H9 (cell line): ENCODE measurements at regions not wholly inside any gene's neighbourhood (a gene's known extent, or its start where the extent isn't known, plus 50 kb on each side); places are given as distances from the start of the nearest gene placed in this dataset.

Experiments
- DNase-seq: peaks from one replicate; pipeline ENCODE4 v3.0.0-alpha.2; 2017
- H2AFZ ChIP-seq: one replicate; pipeline ENCODE4 v1.6.1; 2013; ENCODE audit warnings: mild to moderate bottlenecking, low read length, control low read depth, moderate library complexity
- H2AK5ac ChIP-seq: 2 replicates; pipeline ENCODE4 v1.6.1; 2013; ENCODE audit warnings: low read length, control low read depth, mixed read lengths; ENCODE audit not compliant: insufficient read length
- H2BK120ac ChIP-seq: one replicate; pipeline ENCODE4 v1.6.1; 2013; ENCODE audit warnings: low read depth, mild to moderate bottlenecking, low read length, control low read depth, inconsistent platforms; ENCODE audit not compliant: poor library complexity, severe bottlenecking
- H2BK12ac ChIP-seq: 2 replicates; pipeline ENCODE4 v1.6.1; 2013; ENCODE audit warnings: low read length, control low read depth, mixed read lengths, low read depth; ENCODE audit not compliant: insufficient read length
- H2BK15ac ChIP-seq: 2 replicates; pipeline ENCODE4 v1.6.1; 2013; ENCODE audit warnings: low read depth, low read length, control low read depth
- H2BK20ac ChIP-seq: one replicate; pipeline ENCODE4 v1.6.1; 2013; ENCODE audit warnings: low read depth, mild to moderate bottlenecking, low read length, control low read depth, inconsistent platforms; ENCODE audit not compliant: poor library complexity, severe bottlenecking
- H2BK5ac ChIP-seq: 2 replicates; pipeline ENCODE4 v1.6.1; 2013; ENCODE audit warnings: low read length, control low read depth, mixed read lengths; ENCODE audit not compliant: insufficient read length
- H3K14ac ChIP-seq: 2 replicates; pipeline ENCODE4 v1.6.1; 2013; ENCODE audit warnings: low read length, control low read depth; ENCODE audit not compliant: insufficient read depth
- H3K18ac ChIP-seq: 2 replicates; pipeline ENCODE4 v1.6.1; 2013; ENCODE audit warnings: low read depth, mild to moderate bottlenecking, mixed read lengths, low read length, control low read depth; ENCODE audit not compliant: insufficient read length
- H3K23ac ChIP-seq: 2 replicates; pipeline ENCODE4 v1.6.1; 2013; ENCODE audit warnings: low read length, control low read depth, mixed read lengths, low read depth; ENCODE audit not compliant: insufficient read length
- H3K23me2 ChIP-seq: 2 replicates; pipeline ENCODE4 v1.6.1; 2013; ENCODE audit warnings: low read depth, mild to moderate bottlenecking, mixed read lengths, low read length, control low read depth; ENCODE audit not compliant: insufficient read length, poor library complexity, severe bottlenecking
- H3K27ac ChIP-seq: 2 replicates; pipeline ENCODE4 v1.5.1; 2013; ENCODE audit warnings: low read length, control low read depth, mixed read lengths, low read depth; ENCODE audit not compliant: insufficient read length
- H3K27me3 ChIP-seq: 2 replicates; pipeline ENCODE4 v1.6.1; 2013; ENCODE audit warnings: low read length, control low read depth, inconsistent platforms; ENCODE audit not compliant: insufficient read depth
- H3K4ac ChIP-seq: 2 replicates; pipeline ENCODE4 v1.6.1; 2013; ENCODE audit warnings: low read depth, mild to moderate bottlenecking, control low read depth, inconsistent platforms, low read length, moderate library complexity
- H3K4me1 ChIP-seq: 2 replicates; pipeline ENCODE4 v1.6.1; 2013; ENCODE audit warnings: low read length, control low read depth, inconsistent platforms; ENCODE audit not compliant: insufficient read depth
- H3K4me2 ChIP-seq: 2 replicates; pipeline ENCODE4 v1.6.1; 2013; ENCODE audit warnings: low read length, control low read depth, mixed read lengths; ENCODE audit not compliant: insufficient read length, insufficient read depth
- H3K56ac ChIP-seq: 2 replicates; pipeline ENCODE4 v1.6.1; 2013; ENCODE audit warnings: low read depth, mild to moderate bottlenecking, mixed read lengths, low read length, control low read depth; ENCODE audit not compliant: insufficient read length
- H3K79me1 ChIP-seq: 2 replicates; pipeline ENCODE4 v1.6.1; 2013; ENCODE audit warnings: low read depth, mild to moderate bottlenecking, moderate library complexity, low read length, control low read depth, inconsistent platforms; ENCODE audit not compliant: insufficient read depth, poor library complexity, severe bottlenecking
- H3K79me2 ChIP-seq: 2 replicates; pipeline ENCODE4 v1.6.1; 2013; ENCODE audit warnings: low read length, control low read depth, inconsistent platforms; ENCODE audit not compliant: insufficient read depth
- H3K9ac ChIP-seq: 2 replicates; pipeline ENCODE4 v1.6.1; 2013; ENCODE audit warnings: low read length, control low read depth, mixed read lengths; ENCODE audit not compliant: insufficient read length; ENCODE audit errors: extremely low read depth
- H3K9me3 ChIP-seq: one replicate; pipeline ENCODE4 v1.6.1; 2013; ENCODE audit warnings: low read depth, low read length, inconsistent platforms; ENCODE audit not compliant: control insufficient read depth
- H3T11ph ChIP-seq: one replicate; pipeline ENCODE4 v1.6.1; 2013; ENCODE audit warnings: mild to moderate bottlenecking, low read length, control low read depth, inconsistent platforms
- H4K20me1 ChIP-seq: one replicate; pipeline ENCODE4 v1.6.1; 2013; ENCODE audit not compliant: control insufficient read depth, insufficient read length, insufficient read depth
- H4K5ac ChIP-seq: 2 replicates; pipeline ENCODE4 v1.6.1; 2013; ENCODE audit warnings: low read depth, mild to moderate bottlenecking, mixed read lengths, low read length, control low read depth; ENCODE audit not compliant: insufficient read length
- H4K8ac ChIP-seq: replicated peaks from 2 replicates; pipeline ENCODE4 v1.6.1; 2013; ENCODE audit warnings: low read length, control low read depth, mixed read lengths, low read depth; ENCODE audit not compliant: insufficient read length
- H4K91ac ChIP-seq: 2 replicates; pipeline ENCODE4 v1.6.1; 2013; ENCODE audit warnings: low read depth, mild to moderate bottlenecking, moderate library complexity, mixed read lengths, low read length, control low read depth; ENCODE audit not compliant: insufficient read length
- H3K27ac Mint-ChIP-seq, 3 experiments: 2 replicates in 2 of 3; 3 replicates in 1 of 3; pipeline ENCODE4 v1.8.0; 2020 to 2021; ENCODE audit warnings: mixed read lengths in 3 of 3, mild to moderate bottlenecking in 1 of 3, moderate library complexity in 1 of 3
- H3K27me3 Mint-ChIP-seq: 2 replicates; pipeline ENCODE4 v1.8.0; 2021; ENCODE audit warnings: low read depth, mild to moderate bottlenecking, moderate library complexity, mixed read lengths
- H3K36me3 Mint-ChIP-seq, 3 experiments: 2 replicates in 2 of 3; 3 replicates in 1 of 3; pipeline ENCODE4 v1.8.0; 2020 to 2021; ENCODE audit warnings: low read depth in 3 of 3, mixed read lengths in 3 of 3; ENCODE audit not compliant: insufficient read depth in 1 of 3
- H3K4me1 Mint-ChIP-seq, 2 experiments: 2 replicates each; pipeline ENCODE4 v1.8.0; 2020; ENCODE audit warnings: mixed read lengths in 2 of 2
- H3K4me3 Mint-ChIP-seq, 2 experiments: 2 replicates in 1 of 2; 3 replicates in 1 of 2; pipeline ENCODE4 v1.8.0; 2020 to 2021; ENCODE audit warnings: mild to moderate bottlenecking in 2 of 2, mixed read lengths in 2 of 2, moderate library complexity in 1 of 2
- H3K9me3 Mint-ChIP-seq, 2 experiments: 2 replicates in 1 of 2; 3 replicates in 1 of 2; pipeline ENCODE4 v1.8.0; 2020; ENCODE audit warnings: mild to moderate bottlenecking in 2 of 2, mixed read lengths in 2 of 2, moderate library complexity in 1 of 2
- CTCF ChIP-seq: fragments of 200-600 bp; sonication (generic); conservative IDR thresholded peaks from 3 replicates; pipeline ENCODE4 v1.8.0; 2021; ENCODE audit warnings: antibody characterized with exemption, mild to moderate bottlenecking
- WGBS: extraction: QIAGEN DNeasy Blood & Tissue Kit; methylation state at CpG from one replicate; pipeline ENCODE4 v1.1.7; 2013; ENCODE audit warnings: missing lambda C conversion rate, low lambda C conversion rate, mixed read lengths; ENCODE audit not compliant: insufficient read length; ENCODE audit errors: extremely low coverage; 5-methylcytosine and 5-hydroxymethylcytosine counted together

- no peaks in the 10 kb centered on the region for H3K79me2 ChIP-seq
- H4K91ac ChIP-seq: no peak overlapping the region
- H4K8ac ChIP-seq: no peak overlapping the region
- H3K27ac Mint-ChIP-seq: no peak overlapping the region
- no peaks in the 10 kb centered on the region for H3K36me3 Mint-ChIP-seq
- no peak overlapping the region for H2BK20ac ChIP-seq
- H3K18ac ChIP-seq: no peak overlapping the region
- H3K79me1 ChIP-seq: no peaks in the 10 kb centered on the region
- H3K14ac ChIP-seq: no peak overlapping the region
- no peaks in the 10 kb centered on the region for H3K27me3 ChIP-seq
- H3K23me2 ChIP-seq: no peaks in the 10 kb centered on the region
- no peaks in the 10 kb centered on the region for H3K9me3 ChIP-seq
- no peak overlapping the region for H2BK120ac ChIP-seq
- H3K4ac ChIP-seq: no peak overlapping the region
- H3K4me1 Mint-ChIP-seq: no peaks in the 10 kb centered on the region
- H2BK12ac ChIP-seq: no peak overlapping the region
- H3K4me1 ChIP-seq: no peaks in the 10 kb centered on the region
- no peaks in the 10 kb centered on the region for H3K9me3 Mint-ChIP-seq
- no peak for TF ChIP-seq CTCF
- H2AK5ac ChIP-seq: no peak overlapping the region
- H2BK15ac ChIP-seq: no peak overlapping the region
- H3K23ac ChIP-seq: no peak overlapping the region
- H3K4me3 Mint-ChIP-seq: no peak overlapping the region
- DNase-seq: no peak
- no peak overlapping the region for H4K5ac ChIP-seq
- H3K56ac ChIP-seq: no peak overlapping the region
- H2BK5ac ChIP-seq: no peak overlapping the region
- no peak overlapping the region for H3T11ph ChIP-seq
- H3K27ac ChIP-seq: no peak overlapping the region
- H4K20me1 ChIP-seq: no peaks in the 10 kb centered on the region
- no peaks in the 10 kb centered on the region for H3K27me3 Mint-ChIP-seq
- no peak overlapping the region for H3K4me2 ChIP-seq
- no peak overlapping the region for H3K9ac ChIP-seq
- no CpG with 5 or more reads among the region's 2 CpGs for WGBS
- no peak overlapping the region for H2AFZ ChIP-seq
These were observed 600.0 kb upstream of the SLC39A10 start for GRCh38 chr2:195057001-195057400.
